Retinal pigment epithelial cell (primary cell): ENCODE measurements at regions not wholly inside any gene's neighbourhood (a gene's known extent, or its start where the extent isn't known, plus 50 kb on each side); places are given as distances from the start of the nearest gene placed in this dataset.

Source experiments
- DNase-seq: peaks from one replicate; pipeline ENCODE4 v3.0.0-alpha.2; 2010; ENCODE audit warnings: low read depth
- H3K4me3 ChIP-seq: 2 replicates; pipeline ENCODE4 v1.5.1; 2011; ENCODE audit warnings: mild to moderate bottlenecking, low read length, control low read depth, moderate library complexity
- CTCF ChIP-seq: conservative IDR thresholded peaks from 2 replicates; pipeline ENCODE4 v1.5.1; 2011; ENCODE audit warnings: low read depth, low read length, control low read depth, inconsistent platforms

- H3K4me3 ChIP-seq, result no peak overlapping the region
- no peak for DNase-seq
- no peak for TF ChIP-seq CTCF
Observed at GRCh38 chr7:69257592-69257991, 340.7 kb upstream of the AUTS2 start.

DNA sequence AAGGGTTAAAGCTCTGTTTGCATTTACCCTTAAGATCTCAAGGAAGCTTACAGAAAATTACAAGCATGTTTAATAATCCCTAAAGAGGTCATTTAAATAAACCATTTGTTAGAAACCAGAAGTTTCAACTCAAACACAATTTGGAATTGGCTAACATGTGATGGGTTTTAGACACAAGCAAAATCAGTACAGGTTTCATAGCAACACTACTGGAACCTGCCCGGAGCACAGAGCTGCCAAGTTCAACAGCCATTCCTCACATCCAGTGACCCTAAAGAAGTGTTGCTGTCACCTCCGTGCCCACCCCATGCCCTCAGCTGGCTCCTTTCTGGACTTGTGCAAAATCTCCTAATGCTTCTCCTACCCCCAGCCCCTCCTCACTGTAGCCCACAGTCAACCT is 338.8 kb upstream of the AUTS2 start:
- H3K4me3 ChIP-seq, result no peak overlapping the region
- no peak for TF ChIP-seq CTCF
- no peak for DNase-seq

DNA sequence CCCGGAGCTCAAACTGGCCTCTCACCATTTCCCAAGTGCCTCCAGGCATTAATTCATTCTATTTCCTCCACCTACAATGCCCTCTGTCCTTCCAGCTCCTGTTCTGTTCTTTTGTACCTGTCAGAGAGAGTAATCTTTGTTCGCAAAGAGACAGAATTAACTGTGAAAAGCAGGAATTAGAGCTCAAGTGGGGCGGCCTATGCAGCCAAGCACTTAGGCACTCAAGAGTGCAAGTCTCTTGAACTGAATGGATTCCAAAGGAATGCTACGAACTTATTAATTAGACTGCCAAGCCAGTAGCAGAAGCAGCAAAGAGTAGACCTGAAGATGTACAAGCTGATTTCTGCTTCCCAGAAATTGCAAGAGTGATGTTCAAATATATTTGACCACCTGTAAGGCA is 338.3 kb upstream of the AUTS2 start:
- no peak for DNase-seq

GRCh38 chr7:69263550-69263949 is 334.7 kb upstream of the AUTS2 start:
- TF ChIP-seq CTCF, result no peak
- no peak for DNase-seq
- no peak overlapping the region for H3K4me3 ChIP-seq

More for the DNA sequence above, 338.3 kb upstream of the AUTS2 start:
- TF ChIP-seq CTCF, result no peak
- no peak overlapping the region for H3K4me3 ChIP-seq

DNA sequence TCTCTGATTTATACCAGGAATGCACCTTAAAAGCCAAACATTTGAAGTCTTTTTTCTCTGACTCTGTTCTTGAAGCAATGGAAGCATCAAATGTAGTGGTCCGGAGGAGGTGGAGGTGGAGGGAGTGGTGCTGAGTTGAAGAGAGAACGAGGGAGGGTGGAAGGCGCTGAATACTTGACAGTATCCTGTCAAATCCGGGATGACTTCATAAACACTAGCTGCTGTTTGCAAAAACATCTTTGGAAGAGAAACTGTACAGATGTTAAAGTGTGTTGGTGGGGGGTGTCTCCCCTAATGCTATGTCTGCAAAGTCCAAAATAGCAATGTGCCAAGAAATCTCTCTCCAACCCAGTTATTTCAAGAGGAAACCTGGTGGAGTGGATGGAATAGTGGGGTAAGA is 328.5 kb upstream of the AUTS2 start:
- DNase-seq, result no peak
- TF ChIP-seq CTCF, result no peak

GRCh38 chr7:69272101-69272500 is 326.2 kb upstream of the AUTS2 start:
- H3K4me3 ChIP-seq, result no peak overlapping the region
- no peak for DNase-seq
- no peak for TF ChIP-seq CTCF

More for the DNA sequence above, 328.5 kb upstream of the AUTS2 start:
- no peak overlapping the region for H3K4me3 ChIP-seq

DNA sequence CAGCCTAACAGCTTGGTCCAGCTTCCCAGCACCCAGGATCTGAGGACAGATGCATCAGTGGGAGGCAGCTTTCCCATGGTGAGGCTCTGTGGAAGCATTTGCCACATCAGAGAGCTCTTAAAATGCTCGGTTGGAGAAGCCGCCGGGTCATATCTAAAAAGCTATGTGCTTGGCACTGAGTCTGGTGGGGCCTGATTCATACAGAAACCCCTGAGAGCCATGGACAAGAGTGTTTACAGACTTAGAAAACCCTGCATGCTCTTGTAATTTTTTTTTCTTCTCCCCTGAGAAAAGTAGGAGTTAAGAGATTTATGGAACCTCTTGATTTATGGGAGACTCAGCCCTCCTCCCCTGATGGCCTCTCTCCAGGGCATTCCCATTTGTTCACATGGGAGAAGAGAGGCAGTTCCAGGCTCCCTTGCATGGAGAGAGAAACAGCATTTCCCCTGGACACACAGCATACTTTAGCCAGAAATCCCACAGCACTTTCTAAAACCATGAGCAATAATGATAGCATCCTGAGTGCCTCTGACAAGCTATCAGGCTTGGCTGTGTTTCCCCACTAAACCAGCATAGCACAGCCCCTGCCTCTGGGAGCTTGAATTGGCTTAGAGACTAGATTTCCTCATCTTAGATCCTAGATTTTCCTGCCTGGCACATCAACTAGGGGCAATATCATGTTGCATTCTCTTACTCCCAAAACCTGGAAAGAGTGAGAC is 322.1 kb upstream of the AUTS2 start:
- no peak overlapping the region for H3K4me3 ChIP-seq
- no peak for DNase-seq
- no peak for TF ChIP-seq CTCF
